ENCODE measurements at regions not wholly inside any gene's neighbourhood (a gene's known extent, or its start where the extent isn't known, plus 50 kb on each side); places are given as distances from the start of the nearest gene placed in this dataset.

DNA sequence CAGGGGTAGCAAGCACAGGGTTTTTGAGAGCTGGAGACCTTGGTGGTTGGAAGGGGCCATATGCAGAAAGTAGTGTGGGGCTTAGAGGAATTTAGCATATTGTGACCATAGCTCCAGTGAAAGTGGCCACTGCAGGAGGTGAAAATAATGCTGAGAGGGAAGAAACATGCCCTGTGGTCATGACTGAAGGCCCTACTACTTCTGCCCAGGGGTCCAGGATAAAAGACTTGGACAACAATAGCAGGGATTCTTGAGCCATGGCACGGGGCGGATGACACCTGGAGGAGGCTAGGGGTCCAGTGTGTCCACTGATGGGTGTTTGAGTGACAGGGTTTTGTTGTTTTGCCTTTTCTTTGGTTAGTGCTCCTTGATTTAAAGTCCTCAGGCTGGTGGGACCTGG lies 694.6 kb downstream of the CPS1 start:
- DNase-seq, result no peak

DNA sequence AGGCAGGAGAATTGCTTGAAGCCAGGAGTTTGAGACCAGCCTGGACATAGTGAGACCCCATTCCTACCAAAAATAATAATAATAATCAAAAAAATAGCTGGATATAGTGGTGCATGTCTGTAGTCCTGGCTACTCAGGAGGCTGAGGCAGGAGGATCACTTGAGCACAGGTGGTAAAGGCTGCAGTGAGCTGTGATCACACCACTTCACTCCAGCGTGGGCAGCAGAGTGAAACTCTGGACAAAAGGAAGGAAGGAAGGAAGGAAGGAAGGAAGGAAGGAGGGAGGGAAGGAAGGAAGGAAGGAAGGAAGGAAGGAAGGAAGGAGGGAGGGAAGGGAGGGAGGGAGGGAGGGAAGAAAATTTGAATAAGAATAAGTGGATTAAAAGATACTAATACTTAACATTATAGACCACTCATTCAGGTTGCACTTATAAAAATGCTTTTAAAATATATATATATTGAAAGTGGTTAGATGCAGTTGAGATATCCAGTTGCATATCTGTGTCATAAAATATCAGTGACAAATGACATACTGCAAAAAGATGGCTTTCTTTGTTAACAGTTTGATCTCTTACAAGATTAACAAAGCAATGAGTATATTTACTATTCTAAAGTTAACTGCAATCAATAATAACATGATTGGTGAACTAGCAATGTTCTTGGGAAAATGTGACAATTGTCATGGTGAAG lies 702.4 kb downstream of the CPS1 start:
- no peak for DNase-seq

DNA sequence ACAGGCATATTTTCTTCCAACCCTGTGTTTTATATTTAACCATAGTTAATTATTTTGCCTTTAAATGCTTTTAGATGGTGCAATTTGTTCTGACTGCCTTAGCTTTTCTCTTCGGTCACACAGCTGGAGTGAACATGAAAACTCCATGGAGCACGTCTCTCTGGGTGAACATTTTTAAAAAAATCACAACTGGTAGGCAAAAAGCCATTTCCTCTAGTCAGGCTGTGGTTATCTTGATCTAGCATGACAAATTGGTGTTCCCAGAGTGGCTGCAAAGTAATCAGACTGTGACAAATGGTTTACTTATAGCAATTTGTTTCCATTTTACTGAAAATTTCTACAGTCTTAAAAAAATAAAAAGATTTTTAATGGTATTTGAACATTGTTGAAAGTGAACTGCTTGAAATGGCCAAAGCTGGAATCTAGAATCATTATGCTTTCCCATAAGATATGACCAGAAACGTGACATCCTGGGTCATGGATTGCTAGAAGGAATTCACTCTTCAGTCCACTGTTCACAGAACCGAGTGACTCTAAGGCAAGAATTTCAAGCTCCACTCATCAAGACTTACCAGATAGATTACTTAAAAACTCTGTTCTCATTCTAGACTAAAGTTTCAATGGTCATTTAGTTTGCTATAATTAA lies 703.6 kb downstream of the CPS1 start:
- DNase-seq, result no peak

DNA sequence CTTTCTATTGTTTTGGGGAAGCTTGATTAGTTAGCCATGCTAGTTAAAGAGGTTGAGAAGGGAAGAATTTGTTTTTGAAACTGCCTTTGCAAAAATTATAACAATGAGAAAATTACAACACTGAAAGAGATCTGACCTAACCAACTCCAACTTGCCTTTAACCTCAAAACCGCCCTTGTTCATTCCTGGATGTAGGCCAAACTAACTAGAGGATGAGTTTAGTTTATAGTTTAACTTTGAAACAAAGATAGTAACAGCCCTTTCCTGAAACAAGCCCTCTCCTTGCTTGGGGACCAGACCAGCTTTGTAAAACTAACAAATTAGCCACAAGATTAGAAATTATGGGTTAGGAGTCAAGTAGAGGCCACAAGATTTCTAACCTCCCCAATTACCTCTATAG lies 713.9 kb downstream of the CPS1 start:
- DNase-seq, result no peak

DNA sequence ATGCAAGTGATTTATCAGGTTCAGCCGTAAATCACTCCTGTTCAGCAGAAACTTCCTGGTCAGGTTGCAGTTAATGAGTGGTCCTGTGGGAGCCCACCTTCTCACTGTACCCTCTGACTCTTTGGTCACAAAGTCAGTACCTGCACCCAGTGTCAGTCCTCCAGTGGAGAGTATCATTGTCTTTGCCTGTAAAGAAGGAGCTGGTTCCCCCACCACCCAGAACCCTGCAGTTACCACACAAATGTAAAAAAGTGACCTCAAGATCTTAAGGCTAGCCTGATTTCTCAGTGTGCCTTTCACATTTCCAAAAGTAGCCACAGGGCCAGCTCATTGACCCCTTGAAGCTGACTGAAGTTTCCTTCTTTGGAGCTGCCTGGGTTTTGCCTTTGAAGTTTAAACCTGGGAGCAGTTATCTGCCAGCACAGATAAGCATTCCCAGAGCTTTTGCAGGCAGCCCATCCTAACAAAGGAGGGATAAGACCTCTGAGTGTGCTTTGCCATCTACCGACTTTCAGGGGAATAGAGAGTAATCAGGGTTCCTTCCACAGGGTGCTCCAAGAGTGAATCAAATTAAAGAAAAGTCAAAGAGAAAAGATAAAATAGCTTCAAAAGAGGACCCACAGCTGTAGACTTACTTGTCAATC lies 725.2 kb downstream of the CPS1 start:
- no peak for DNase-seq

DNA sequence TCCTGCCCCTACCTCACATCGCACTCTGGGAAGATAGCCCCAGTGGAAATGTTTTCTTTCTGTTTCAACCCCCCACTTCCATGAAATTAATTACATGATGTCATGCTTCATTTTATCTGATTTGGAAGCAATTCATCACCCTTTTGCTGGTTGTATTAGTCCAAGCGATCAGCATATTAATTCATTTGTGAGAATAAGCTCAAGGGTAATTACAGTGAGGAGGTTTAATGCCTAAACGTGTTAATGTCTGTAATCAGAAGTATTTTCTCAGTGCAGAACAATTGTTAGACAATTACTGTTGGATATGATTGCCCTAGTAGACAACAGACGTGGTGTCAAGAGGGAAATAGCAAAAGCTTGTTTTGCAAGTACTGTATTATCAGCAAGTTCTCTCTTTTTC lies 746.3 kb downstream of the CPS1 start:
- DNase-seq, result no peak

DNA sequence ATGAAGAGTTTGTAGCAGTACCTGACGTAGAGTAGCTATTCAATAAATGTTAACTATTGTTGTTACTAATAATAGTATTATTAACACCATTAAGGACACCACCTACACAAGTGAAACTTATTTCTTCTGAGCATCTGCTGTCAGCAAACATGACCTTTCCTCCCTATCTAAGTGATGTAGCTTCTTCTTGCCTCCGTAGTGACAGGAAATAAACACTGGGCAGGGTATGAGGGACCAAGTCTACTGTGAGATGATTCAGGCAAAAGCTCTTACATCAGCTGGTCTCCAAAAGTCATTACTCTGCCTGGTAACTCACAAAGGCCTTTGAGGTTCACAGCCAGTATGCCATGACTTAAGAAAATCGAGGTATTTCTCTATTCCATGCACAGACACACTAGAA lies 750.5 kb downstream of the CPS1 start:
- no peak for DNase-seq
